ENCODE measurements at regions not wholly inside any gene's neighbourhood (a gene's known extent, or its start where the extent isn't known, plus 50 kb on each side); places are given as distances from the start of the nearest gene placed in this dataset.

DNA sequence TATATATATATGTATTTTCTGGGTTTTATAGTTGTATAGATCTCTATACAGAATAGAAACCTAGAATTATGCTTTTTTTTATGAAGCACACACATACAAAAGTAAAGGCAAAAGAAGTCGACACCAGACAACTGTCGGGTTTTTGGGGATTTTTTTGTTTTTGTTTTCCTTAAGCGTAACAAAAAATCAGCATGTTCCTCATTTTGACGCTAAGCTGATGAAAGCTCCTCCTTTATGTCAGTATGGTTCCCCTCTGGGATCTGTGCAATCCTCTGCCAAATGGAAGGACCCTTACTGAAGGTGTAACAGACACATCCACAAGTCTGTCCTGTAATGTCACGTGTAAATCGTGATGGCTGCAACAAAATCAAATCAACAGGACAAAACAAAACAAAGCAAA is 226.2 kb downstream of the RHOU start:
- Mint-ChIP-seq H3K27ac (no peak overlapping the region), H3K27me3 (no peaks in the 10 kb centered on the region), H3K4me1 (ENCODE audit: unreplicated experiment) (peaks cover 41% of the 10 kb centered on the region), H3K9me3 (peaks cover 4% of the 10 kb centered on the region), H3K36me3 (no peaks in the 10 kb centered on the region), H3K4me3 (no peak overlapping the region)
- TF ChIP-seq CTCF (conservative IDR thresholded peaks at IDR 0.05): no peak
- DNase-seq (ENCODE audit: extremely low spot score, unreplicated experiment): no peak

DNA sequence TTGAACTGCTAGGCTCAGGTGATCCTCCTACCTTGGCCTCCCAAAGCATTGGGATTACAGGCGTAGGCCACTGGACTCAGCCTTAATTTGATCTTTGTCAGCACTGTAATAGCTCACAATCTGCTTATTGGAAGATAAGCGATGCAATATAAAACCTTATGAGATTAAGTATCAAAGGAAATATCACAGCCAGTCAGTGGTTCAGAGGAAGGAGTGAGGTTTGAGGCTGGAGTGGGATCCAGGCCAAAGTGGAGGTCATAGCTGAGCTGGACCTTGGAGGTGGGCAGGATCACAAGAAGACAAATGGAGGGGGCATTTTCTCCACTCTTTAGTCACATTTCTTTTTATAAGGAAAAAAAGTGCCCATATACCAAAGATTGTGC is 228.5 kb downstream of the RHOU start:
- H3K4me1 Mint-ChIP-seq (ENCODE audit: unreplicated experiment): peaks cover 29% of the 10 kb centered on the region
- TF ChIP-seq CTCF (conservative IDR thresholded peaks at IDR 0.05): no peak
- peaks cover 4% of the 10 kb centered on the region for H3K9me3 Mint-ChIP-seq
- peak overlapping the region; percentile 96 for H3K27ac Mint-ChIP-seq
- no peaks in the 10 kb centered on the region for H3K36me3 Mint-ChIP-seq
- H3K27me3 Mint-ChIP-seq: no peaks in the 10 kb centered on the region
- H3K4me3 Mint-ChIP-seq: no peak overlapping the region
- DNase-seq (ENCODE audit: extremely low spot score, unreplicated experiment): no peak

DNA sequence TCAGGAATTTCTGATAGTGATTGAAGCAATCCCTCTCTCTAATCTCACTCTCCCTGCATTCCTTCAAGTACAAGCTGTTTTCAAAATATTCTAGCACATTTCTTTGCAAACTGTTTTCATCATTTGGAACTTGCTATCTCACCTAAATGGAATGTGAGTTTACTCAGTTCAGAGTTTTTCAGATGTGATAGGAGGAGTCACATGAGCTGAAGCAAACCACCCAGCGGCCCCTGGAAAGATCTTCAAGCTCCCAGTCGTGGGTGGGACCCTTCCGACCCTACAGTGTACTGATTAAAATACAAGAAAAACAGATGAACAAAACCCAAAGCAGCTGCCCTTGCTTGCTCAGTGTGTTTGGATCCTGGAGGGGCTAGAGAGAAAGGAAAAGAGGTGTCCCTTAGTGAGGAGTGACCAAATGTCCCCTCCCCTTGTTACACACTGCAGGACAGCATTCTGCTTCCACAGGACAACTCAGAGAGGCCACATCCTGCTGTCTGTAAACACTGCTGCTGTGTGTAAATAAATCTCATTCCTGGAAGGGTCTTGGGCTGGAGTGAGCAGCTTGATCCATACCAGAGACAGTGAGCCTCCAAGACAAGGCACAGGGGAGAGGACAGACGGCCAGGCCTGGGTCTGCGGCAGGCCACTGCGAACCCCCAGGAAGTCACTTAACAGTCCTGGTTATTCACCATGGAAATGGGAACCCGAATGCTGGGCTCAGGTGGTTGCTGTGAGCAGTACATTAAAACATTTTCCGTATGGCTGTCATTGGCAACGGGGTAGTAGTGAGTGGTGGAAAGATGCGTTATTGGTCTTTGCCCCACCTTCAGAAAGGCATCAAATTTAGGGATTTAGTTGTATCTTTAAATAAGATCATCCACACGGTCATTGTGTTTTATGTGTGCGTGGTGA is 229.2 kb downstream of the RHOU start:
- no peak for TF ChIP-seq CTCF (conservative IDR thresholded peaks at IDR 0.05)
- Mint-ChIP-seq H3K27me3 (no peaks in the 10 kb centered on the region), H3K4me3 (peak overlapping the region; percentile 42), H3K9me3 (no peaks in the 10 kb centered on the region), H3K27ac (peak overlapping the region; percentile 96), H3K4me1 (ENCODE audit: unreplicated experiment) (peaks cover 29% of the 10 kb centered on the region), H3K36me3 (no peaks in the 10 kb centered on the region)
- no peak for DNase-seq (ENCODE audit: extremely low spot score, unreplicated experiment)

DNA sequence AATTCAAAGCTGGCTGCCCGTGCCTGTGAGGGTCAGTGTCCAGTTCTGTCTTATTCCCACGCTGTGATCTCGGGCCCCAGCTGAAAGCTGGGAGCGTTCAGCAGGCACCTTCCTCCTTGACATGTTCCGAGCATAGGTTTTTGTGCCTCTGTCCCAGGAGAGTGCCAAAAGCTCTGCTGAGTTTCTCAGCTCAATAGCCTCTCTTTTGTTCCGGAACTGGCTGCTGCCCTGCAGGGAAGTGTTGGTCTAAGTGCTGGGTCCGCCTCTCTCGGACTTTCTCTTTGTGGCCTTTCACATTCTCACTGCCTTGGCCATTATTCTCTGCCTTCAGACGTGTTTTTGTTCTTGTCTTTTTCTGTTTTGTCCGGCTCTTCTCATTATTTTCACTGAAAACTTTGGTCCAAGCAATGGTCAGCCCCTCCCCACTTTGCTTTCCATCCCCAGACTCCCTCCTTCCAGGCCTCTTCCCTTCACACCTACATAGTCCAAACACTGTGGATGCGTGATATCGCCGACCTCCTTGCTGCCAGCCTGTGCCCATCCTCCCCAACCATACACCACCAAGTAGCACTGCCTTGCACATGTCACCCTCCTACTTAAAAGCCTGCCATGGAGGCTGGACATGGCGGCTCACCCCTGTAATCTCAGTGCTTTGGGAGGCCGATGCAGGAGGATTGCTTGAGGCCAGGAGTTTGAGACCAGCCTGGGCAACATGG is 233.8 kb downstream of the RHOU start:
- Mint-ChIP-seq H3K36me3 (no peaks in the 10 kb centered on the region), H3K9me3 (no peaks in the 10 kb centered on the region), H3K27me3 (peaks cover 3% of the 10 kb centered on the region), H3K4me1 (ENCODE audit: unreplicated experiment) (peaks cover 23% of the 10 kb centered on the region), H3K27ac (peak overlapping the region; percentile 54), H3K4me3 (peak overlapping the region; percentile 21)
- no peak for TF ChIP-seq CTCF (conservative IDR thresholded peaks at IDR 0.05)
- no peak for DNase-seq (ENCODE audit: extremely low spot score, unreplicated experiment)

GRCh38 chr1:228969953-228970800 is 234.9 kb downstream of the RHOU start:
- Mint-ChIP-seq H3K27me3 (peaks cover 3% of the 10 kb centered on the region), H3K4me3 (no peak overlapping the region), H3K27ac (no peak overlapping the region), H3K36me3 (no peaks in the 10 kb centered on the region), H3K9me3 (no peaks in the 10 kb centered on the region), H3K4me1 (ENCODE audit: unreplicated experiment) (peaks cover 18% of the 10 kb centered on the region)
- no peak for DNase-seq (ENCODE audit: extremely low spot score, unreplicated experiment)
- no peak for TF ChIP-seq CTCF (conservative IDR thresholded peaks at IDR 0.05)

All from type B pancreatic cell (in vitro differentiated cells).